HEK293 (cell line): ENCODE measurements at regions not wholly inside any gene's neighbourhood (a gene's known extent, or its start where the extent isn't known, plus 50 kb on each side); places are given as distances from the start of the nearest gene placed in this dataset.
A peak's percentile ranks its signal among the peaks of the same experiment; 100 is the strongest.

ENCODE experiments used
- CTCF ChIA-PET: fragments of 350-600 bp; formaldehyde crosslinking; extraction: SDS; loops from one replicate; lab custom pipeline; 2021; ENCODE audit warnings: antibody characterized with exemption; lab: Yijun Ruan, JAX
- POLR2A ChIA-PET: fragments of 300-600 bp; formaldehyde crosslinking; extraction: SDS; loops from one replicate; lab custom pipeline; 2020; ENCODE audit warnings: antibody characterized with exemption, inconsistent platforms; lab: Yijun Ruan, JAX
- H3K27ac ChIP-seq: fragments of 200-500 bp; sonication (Bioruptor generic); 2 replicates; pipeline ENCODE4 v1.5.1; 2014; ENCODE audit warnings: low read depth, low read length, control low read depth, inconsistent platforms; ENCODE audit errors: extremely low read depth
- H3K36me3 ChIP-seq, 2 experiments: fragments of 200-500 bp in 1 of 2; sonication (Bioruptor generic) in 1 of 2; 1 replicate in 1 of 2; 2 replicates in 1 of 2; pipeline ENCODE4 v1.5.1; 2014 to 2017; ENCODE audit warnings: inconsistent platforms in 2 of 2, low read length in 2 of 2; ENCODE audit not compliant: control insufficient read depth in 2 of 2, insufficient read depth in 1 of 2
- H3K4me1 ChIP-seq: fragments of 200-500 bp; sonication (Bioruptor generic); 2 replicates; pipeline ENCODE4 v1.5.1; 2014; ENCODE audit warnings: mild to moderate bottlenecking, low read length, inconsistent platforms; ENCODE audit not compliant: control insufficient read depth, insufficient read depth
- H3K4me3 ChIP-seq: 2 replicates; pipeline ENCODE4 v1.5.1; 2011; ENCODE audit warnings: low read depth, mild to moderate bottlenecking, control low read depth, low read length, moderate library complexity
- H3K9me3 ChIP-seq: fragments of 200-500 bp; sonication (Bioruptor generic); 2 replicates; pipeline ENCODE4 v1.5.1; 2014; ENCODE audit warnings: low read depth, low read length, inconsistent platforms; ENCODE audit not compliant: control insufficient read depth, insufficient read depth
- BCL11B ChIP-seq: fragments of 450-650 bp; formaldehyde crosslinking; IDR thresholded peaks from 2 replicates; pipeline ENCODE4 v1.5.1; 2016; ENCODE audit warnings: low read depth, missing biosample characterization, missing genetic modification characterization
- EGR2 ChIP-seq: fragments of 450-650 bp; formaldehyde crosslinking; IDR thresholded peaks from 2 replicates; pipeline ENCODE4 v1.5.1; 2016; ENCODE audit warnings: low read depth, missing biosample characterization, missing genetic modification characterization
- GLIS1 ChIP-seq: fragments of 450-650 bp; formaldehyde crosslinking; IDR thresholded peaks from 2 replicates; pipeline ENCODE4 v1.5.1; 2016; ENCODE audit warnings: missing biosample characterization, missing genetic modification characterization
- INSM2 ChIP-seq: fragments of 450-650 bp; formaldehyde crosslinking; IDR thresholded peaks from 2 replicates; pipeline ENCODE4 v1.5.1; 2016; ENCODE audit warnings: missing biosample characterization, missing genetic modification characterization
- PBX3 ChIP-seq: sonication (generic); formaldehyde crosslinking; IDR thresholded peaks from 2 replicates; pipeline ENCODE4 v1.8.1; 2022; ENCODE audit warnings: mild to moderate bottlenecking, moderate library complexity, missing genetic modification reagents
- PRDM1 ChIP-seq: fragments of 450-650 bp; formaldehyde crosslinking; IDR thresholded peaks from 2 replicates; pipeline ENCODE4; 2016; ENCODE audit warnings: missing biosample characterization, missing genetic modification characterization
- REPIN1 ChIP-seq: fragments of 450-650 bp; formaldehyde crosslinking; IDR thresholded peaks from 2 replicates; pipeline ENCODE4 v1.5.1; 2017; ENCODE audit warnings: missing biosample characterization, missing genetic modification characterization, low read depth
- SCRT2 ChIP-seq: fragments of 450-650 bp; formaldehyde crosslinking; IDR thresholded peaks from 2 replicates; pipeline ENCODE4 v1.5.1; 2016; ENCODE audit warnings: missing biosample characterization, missing genetic modification characterization
- SP7 ChIP-seq: fragments of 450-650 bp; formaldehyde crosslinking; IDR thresholded peaks from 2 replicates; pipeline ENCODE4 v1.5.1; 2016; ENCODE audit warnings: missing biosample characterization, missing genetic modification characterization
- TRIM28 ChIP-seq: IDR thresholded peaks from 2 replicates; pipeline ENCODE4 v1.6.1; 2011; ENCODE audit warnings: low read length, control low read depth, borderline replicate concordance
- ZFHX2 ChIP-seq: fragments of 450-650 bp; formaldehyde crosslinking; conservative IDR thresholded peaks from 2 replicates; pipeline ENCODE4 v1.5.1; 2016; ENCODE audit warnings: missing biosample characterization, missing genetic modification characterization
- ZFP3 ChIP-seq: fragments of 450-650 bp; formaldehyde crosslinking; IDR thresholded peaks from 2 replicates; pipeline ENCODE4 v1.5.1; 2016; ENCODE audit warnings: low read depth, missing biosample characterization, missing genetic modification characterization
- ZIC2 ChIP-seq: fragments of 450-650 bp; formaldehyde crosslinking; IDR thresholded peaks from 2 replicates; pipeline ENCODE4 v1.5.1; 2016; ENCODE audit warnings: missing biosample characterization, missing genetic modification characterization
- ZNF121 ChIP-seq: fragments of 450-650 bp; formaldehyde crosslinking; IDR thresholded peaks from 2 replicates; pipeline ENCODE4 v1.5.1; 2016; ENCODE audit warnings: missing biosample characterization, missing genetic modification characterization
- ZNF184 ChIP-seq: fragments of 450-650 bp; IDR thresholded peaks from 2 replicates; pipeline ENCODE4 v1.5.1; 2018; ENCODE audit warnings: missing biosample characterization, mild to moderate bottlenecking, missing genetic modification characterization
- ZNF211 ChIP-seq: fragments of 450-650 bp; formaldehyde crosslinking; IDR thresholded peaks from 2 replicates; pipeline ENCODE4 v1.5.1; 2016; ENCODE audit warnings: low read depth, missing biosample characterization, missing genetic modification characterization
- ZNF366 ChIP-seq: fragments of 450-650 bp; formaldehyde crosslinking; conservative IDR thresholded peaks from 2 replicates; pipeline ENCODE4 v1.5.1; 2016; ENCODE audit warnings: missing biosample characterization, missing genetic modification characterization
- ZNF548 ChIP-seq: fragments of 450-650 bp; formaldehyde crosslinking; IDR thresholded peaks from 2 replicates; pipeline ENCODE4 v1.5.1; 2016; ENCODE audit warnings: missing biosample characterization, missing genetic modification characterization
- ZNF621 ChIP-seq: fragments of 450-650 bp; formaldehyde crosslinking; IDR thresholded peaks from 2 replicates; pipeline ENCODE4 v1.5.1; 2017; ENCODE audit warnings: missing biosample characterization, missing genetic modification characterization
- ZNF624 ChIP-seq: fragments of 450-650 bp; formaldehyde crosslinking; IDR thresholded peaks from 2 replicates; pipeline ENCODE4 v1.5.1; 2017; ENCODE audit warnings: missing biosample characterization, missing genetic modification characterization
- ZNF707 ChIP-seq: fragments of 450-650 bp; formaldehyde crosslinking; IDR thresholded peaks from 2 replicates; pipeline ENCODE4 v1.5.1; 2016; ENCODE audit warnings: missing biosample characterization, missing genetic modification characterization
- ZNF747 ChIP-seq: fragments of 450-650 bp; formaldehyde crosslinking; IDR thresholded peaks from 2 replicates; pipeline ENCODE4 v1.5.1; 2016; ENCODE audit warnings: missing biosample characterization, missing genetic modification characterization
- ZNF791 ChIP-seq: fragments of 450-650 bp; formaldehyde crosslinking; IDR thresholded peaks from 2 replicates; pipeline ENCODE4 v1.5.1; 2016; ENCODE audit warnings: missing biosample characterization, missing genetic modification characterization
- ZNF843 ChIP-seq: fragments of 450-650 bp; formaldehyde crosslinking; IDR thresholded peaks from 2 replicates; pipeline ENCODE4 v1.5.1; 2016; ENCODE audit warnings: missing biosample characterization, missing genetic modification characterization
- ZSCAN5A ChIP-seq: fragments of 450-650 bp; formaldehyde crosslinking; IDR thresholded peaks from 2 replicates; pipeline ENCODE4 v1.5.1; 2016; ENCODE audit warnings: missing biosample characterization, missing genetic modification characterization
- TF ChIP-seq, protein P1 (sequence below): fragments of 450-650 bp; formaldehyde crosslinking; IDR thresholded peaks from 2 replicates; pipeline ENCODE4 v1.5.1; 2017; ENCODE audit warnings: missing biosample characterization, missing genetic modification characterization
- TF ChIP-seq, protein P2 (sequence below): fragments of 450-650 bp; IDR thresholded peaks from 2 replicates; pipeline ENCODE4 v1.5.1; 2018; ENCODE audit warnings: missing biosample characterization, mild to moderate bottlenecking, missing genetic modification characterization

DNA sequence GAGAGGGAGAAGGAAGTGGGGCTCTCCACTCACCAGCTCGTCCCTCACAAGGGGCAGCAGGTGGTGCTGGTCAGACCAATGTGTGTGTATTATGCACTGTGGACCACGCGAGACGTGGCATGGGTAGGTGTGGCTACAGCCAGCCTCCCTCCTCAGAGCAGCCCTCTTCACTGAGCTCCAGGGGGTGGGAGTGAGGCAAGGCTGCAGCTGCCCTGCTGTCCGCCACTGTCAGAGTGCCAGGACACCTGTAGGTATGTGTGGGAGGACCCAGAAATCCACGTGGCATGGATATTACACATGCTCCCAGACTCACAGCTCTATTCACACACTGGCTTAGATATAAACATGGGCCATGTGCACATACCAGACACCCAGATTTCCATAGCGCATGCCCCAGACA lies 90.3 kb downstream of the VEGFA start:
- H3K4me1 ChIP-seq = no peaks in the 10 kb centered on the region
- no peak overlapping the region for H3K27ac ChIP-seq
- no peaks in the 10 kb centered on the region for H3K36me3 ChIP-seq
- no peak overlapping the region for H3K4me3 ChIP-seq
- ChIA-PET CTCF (interaction anchor here (0.6 kb wide), 1 partner anchor 138 kb away, joined by 3 read pairs; no protein-coding TSS in a partner anchor), POLR2A (interaction anchor here (0.6 to 1.5 kb wide), 3 partner anchors 90 to 231 kb away, joined by 3 to 8 read pairs (median 5); partner anchors contain the start of genes GTPBP2 and VEGFA)
- H3K9me3 ChIP-seq = no peaks in the 10 kb centered on the region
- TF ChIP-seq TRIM28 (no peak), SCRT2 (tag by site-specific recombination) (peak; percentile 91), PRDM1 (tag by site-specific recombination) (no peak), ZIC2 (tag by site-specific recombination) (peak; percentile 93), ZFP3 (tag by site-specific recombination) (no peak), ZNF624 (tag by site-specific recombination) (no peak), SP7 (tag by site-specific recombination) (no peak), GLIS1 (tag by site-specific recombination) (peak; percentile 83), ZFHX2 (tag by site-specific recombination) (peak; percentile 77), EGR2 (tag by site-specific recombination) (peak; percentile 53)
- TF ChIP-seq, all 188 proteins: peak for 5

DNA sequence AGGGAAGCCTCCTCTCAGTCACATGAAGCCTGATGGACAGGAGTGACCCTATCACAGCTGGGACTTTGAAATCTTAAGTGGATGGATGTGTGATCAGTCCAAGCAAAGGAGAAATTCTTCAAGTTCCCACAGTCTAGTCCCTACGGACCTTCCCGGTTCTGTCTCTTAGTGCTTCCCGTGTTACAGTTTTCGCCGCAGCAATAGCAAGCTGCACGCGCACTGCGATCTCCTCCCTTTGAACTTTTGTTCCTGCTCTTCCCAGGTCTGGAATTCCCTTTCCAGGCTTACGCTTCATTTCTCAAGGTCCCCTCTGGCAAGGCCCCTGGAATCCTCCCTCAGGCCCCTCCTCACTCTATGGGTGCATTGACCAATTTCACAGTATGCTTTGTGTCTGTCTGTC lies 89.2 kb downstream of the VEGFA start:
- CTCF ChIA-PET = no interaction called here
- no peak overlapping the region for H3K27ac ChIP-seq
- TF ChIP-seq ZNF211 (tag by site-specific recombination) = no peak
- TF ChIP-seq, protein P1, sequence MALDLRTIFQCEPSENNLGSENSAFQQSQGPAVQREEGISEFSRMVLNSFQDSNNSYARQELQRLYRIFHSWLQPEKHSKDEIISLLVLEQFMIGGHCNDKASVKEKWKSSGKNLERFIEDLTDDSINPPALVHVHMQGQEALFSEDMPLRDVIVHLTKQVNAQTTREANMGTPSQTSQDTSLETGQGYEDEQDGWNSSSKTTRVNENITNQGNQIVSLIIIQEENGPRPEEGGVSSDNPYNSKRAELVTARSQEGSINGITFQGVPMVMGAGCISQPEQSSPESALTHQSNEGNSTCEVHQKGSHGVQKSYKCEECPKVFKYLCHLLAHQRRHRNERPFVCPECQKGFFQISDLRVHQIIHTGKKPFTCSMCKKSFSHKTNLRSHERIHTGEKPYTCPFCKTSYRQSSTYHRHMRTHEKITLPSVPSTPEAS (tag by site-specific recombination) = no peak
- TF ChIP-seq SCRT2 (tag by site-specific recombination) = no peak
- no peak for TF ChIP-seq ZNF621 (tag by site-specific recombination)
- no peak for TF ChIP-seq ZNF121 (tag by site-specific recombination)
- TF ChIP-seq, protein P2, sequence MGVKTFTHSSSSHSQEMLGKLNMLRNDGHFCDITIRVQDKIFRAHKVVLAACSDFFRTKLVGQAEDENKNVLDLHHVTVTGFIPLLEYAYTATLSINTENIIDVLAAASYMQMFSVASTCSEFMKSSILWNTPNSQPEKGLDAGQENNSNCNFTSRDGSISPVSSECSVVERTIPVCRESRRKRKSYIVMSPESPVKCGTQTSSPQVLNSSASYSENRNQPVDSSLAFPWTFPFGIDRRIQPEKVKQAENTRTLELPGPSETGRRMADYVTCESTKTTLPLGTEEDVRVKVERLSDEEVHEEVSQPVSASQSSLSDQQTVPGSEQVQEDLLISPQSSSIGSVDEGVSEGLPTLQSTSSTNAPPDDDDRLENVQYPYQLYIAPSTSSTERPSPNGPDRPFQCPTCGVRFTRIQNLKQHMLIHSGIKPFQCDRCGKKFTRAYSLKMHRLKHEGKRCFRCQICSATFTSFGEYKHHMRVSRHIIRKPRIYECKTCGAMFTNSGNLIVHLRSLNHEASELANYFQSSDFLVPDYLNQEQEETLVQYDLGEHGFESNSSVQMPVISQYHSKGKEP = no peak
- no peak for TF ChIP-seq ZNF184 (tag by site-specific recombination)
- TF ChIP-seq ZNF548 = no peak
- no peak for TF ChIP-seq ZNF843 (tag by site-specific recombination)
- TF ChIP-seq REPIN1 = no peak
- no peak for TF ChIP-seq ZNF791
- no peak for TF ChIP-seq ZSCAN5A (tag by site-specific recombination)
- TF ChIP-seq PBX3 = no peak
- TF ChIP-seq INSM2 (tag by site-specific recombination) = no peak
- TF ChIP-seq BCL11B (tag by site-specific recombination) = no peak
- no peak for TF ChIP-seq ZNF747 (tag by site-specific recombination)
- TF ChIP-seq TRIM28 = no peak
- no peak for TF ChIP-seq ZNF366
- no peak for TF ChIP-seq ZNF707 (tag by site-specific recombination)

More for the DNA sequence above, 89.2 kb downstream of the VEGFA start:
- POLR2A ChIA-PET = interaction anchor here (0.5 kb wide), 1 partner anchor 266 kb away, joined by 5 read pairs; no protein-coding TSS in a partner anchor
- H3K36me3 ChIP-seq = no peaks in the 10 kb centered on the region
- H3K4me3 ChIP-seq = no peak overlapping the region
- H3K4me1 ChIP-seq = no peaks in the 10 kb centered on the region
- H3K9me3 ChIP-seq = no peaks in the 10 kb centered on the region
